HPDE6-E6E7 (cell line): ENCODE measurements at regions not wholly inside any gene's neighbourhood (a gene's known extent, or its start where the extent isn't known, plus 50 kb on each side); places are given as distances from the start of the nearest gene placed in this dataset.

ENCODE experiments used
- DNase-seq: peaks from one replicate; pipeline ENCODE4 v3.0.0; 2011; ENCODE audit warnings: missing footprints; ENCODE audit errors: extremely low spot score

DNA sequence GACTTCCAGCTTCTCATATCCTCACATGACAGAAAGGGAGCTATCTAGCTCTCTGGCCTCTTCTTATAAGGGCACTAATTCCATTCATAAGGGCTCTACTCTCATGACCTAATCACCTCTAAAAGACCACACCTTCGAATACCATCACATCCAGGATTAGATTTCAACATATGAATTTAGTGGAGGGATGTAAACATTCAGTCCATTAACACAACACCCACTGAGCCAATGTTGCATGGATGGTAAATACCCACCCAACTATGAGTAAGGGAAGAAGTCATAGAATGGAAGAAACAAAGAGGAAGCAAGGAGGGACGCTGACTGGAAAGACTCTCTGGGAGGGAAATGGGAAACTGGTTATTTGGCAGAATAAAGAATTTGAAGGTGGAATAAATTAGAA, 112.6 kb upstream of the CCDC112 start:
- no peak for DNase-seq

DNA sequence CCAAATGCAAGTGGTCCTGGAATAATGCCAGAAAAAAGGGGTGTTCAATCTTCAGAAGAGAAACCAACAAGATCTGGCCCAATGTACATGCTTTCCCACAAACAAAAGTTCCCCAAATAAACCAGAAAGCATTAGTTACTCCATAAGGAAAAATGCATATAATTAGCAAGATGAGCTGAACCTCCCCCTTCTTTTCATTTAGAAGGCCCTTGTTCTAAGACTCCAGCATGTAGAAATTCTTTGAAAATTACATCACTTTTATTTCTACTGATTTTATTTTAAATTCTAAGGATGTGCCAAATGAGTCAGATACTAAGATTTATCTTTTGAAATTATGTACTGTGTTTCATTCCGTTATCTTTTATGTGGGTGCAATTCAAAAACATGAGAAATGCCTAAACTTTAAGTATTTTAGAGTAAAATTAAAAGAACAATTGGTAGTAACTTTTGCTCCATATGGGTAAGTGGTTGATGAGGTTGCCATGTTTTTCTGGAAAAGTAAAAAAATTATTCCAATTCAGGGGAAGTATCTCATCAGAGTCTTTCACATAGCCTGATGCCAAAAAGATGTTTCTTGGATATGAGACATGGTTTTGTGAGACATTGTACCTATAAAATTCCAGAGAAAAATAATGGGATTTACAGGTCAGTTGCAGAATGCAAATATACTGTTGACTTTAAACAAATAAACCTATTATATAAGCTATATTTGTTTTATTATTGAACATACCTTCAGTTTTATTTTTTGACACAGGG, 106.5 kb upstream of the CCDC112 start:
- no peak for DNase-seq

DNA sequence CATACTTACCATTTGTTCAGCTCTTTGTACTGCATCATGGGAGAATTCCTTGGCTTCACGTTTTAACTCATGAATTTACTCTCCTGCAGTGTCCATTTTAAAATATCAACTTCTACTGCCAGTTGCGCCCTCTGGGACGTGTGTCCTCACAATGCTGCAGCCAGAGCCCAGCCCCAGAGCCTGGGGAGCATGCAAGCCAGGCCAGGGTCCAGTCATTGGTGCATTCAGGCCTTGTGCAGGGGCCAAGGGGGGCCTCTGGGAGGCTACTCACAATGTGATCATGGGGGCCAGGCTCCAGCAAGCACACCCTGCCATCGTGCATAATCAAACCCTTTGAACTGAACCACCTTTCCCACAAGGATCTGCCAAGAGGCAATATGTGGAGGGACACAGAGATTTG, 105.6 kb upstream of the CCDC112 start:
- no peak for DNase-seq

DNA sequence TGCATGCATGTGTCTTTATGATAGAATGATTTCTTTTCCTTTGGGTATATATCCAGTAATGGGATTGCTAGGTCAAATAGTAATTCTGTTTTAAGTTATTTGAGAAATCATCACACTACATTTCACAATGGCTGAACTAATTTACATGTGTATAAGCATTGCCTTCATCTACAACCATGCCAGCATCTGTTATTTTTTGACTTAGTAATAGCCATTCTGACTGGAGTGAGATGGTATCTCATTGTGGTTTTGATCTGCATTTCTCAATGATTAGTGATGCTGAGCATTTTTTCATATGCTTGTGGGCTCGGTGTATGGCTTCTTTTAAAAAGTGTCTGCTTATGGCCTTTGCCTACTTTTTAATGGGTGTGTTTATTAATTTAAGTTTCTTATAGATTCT, 102.3 kb upstream of the CCDC112 start:
- no peak for DNase-seq

DNA sequence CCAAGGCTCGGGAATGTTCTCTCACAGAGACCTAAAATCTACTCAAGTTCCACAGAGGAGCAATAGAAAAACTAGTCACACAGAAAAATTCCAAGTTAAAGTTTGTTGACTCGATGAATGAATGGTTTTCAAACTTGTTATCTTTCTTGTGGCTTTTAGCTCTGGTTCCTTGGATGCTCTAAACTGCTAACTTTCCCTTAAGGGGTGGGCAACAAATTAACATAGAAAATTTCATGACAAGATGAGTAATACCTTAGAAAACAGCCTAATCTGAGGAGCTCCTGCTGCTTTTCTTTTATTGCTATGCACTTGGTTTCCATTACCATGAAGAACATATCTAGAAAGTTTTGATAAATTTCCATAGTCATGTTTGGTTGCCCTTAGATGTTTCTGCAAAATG, 100.2 kb upstream of the CCDC112 start:
- no peak for DNase-seq

DNA sequence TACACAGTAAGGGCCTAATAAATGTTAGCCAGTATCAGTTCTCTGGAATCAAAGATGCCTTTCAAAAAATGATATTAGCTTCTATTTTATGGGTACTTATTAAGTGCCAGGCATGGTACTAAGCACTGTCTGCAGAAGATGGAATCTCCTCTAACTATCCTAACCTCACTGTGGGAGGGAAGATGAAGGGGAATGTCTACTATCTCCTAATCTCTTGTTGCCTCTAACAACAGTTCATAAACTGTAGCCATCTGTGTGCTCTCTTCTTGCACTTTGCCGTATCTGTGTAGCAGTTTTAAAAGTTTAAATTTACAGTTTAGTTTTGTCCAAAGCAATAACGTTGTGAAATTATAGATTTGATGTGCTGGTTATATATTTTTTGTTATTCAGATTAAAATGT, 99.6 kb upstream of the CCDC112 start:
- no peak for DNase-seq

DNA sequence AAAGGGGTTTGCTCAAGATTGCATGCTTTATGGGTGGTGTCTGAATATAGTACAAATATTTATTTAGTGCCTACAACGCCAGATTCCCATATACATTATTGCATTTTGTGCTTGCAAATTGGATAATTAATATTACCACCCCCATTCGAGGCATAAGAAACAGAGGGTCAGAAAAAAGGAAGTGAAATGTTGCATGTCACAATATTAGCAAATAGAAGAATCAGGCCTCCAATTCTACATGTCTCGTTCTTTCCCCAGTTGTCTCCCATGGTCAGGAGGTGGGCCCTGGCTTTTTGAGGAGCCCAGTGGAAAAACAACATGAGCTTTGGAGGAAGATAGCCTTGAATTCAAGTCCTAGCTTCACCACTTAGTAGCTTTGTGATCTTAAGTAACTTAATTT, 98.1 kb upstream of the CCDC112 start:
- no peak for DNase-seq

DNA sequence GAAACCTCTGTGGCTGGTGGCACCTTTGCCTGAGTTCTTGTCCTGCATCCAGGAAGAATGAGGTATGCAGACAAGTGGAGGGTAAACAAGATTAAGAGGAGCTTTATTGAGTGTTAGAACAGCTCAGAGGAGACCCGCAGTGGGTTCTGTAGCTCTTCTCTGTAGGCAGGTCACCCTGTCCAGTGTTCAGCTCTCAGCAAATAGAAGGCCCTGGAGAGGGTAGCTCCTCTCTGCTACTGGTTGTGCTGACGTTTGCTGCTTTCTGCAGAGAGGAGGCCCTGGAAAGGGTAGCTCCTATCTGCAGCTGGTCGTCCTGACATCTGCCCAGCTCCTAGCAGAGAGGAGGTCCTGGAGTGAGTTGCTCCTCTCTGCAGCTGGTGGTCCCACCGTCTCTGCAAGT, 96.8 kb upstream of the CCDC112 start:
- no peak for DNase-seq

DNA sequence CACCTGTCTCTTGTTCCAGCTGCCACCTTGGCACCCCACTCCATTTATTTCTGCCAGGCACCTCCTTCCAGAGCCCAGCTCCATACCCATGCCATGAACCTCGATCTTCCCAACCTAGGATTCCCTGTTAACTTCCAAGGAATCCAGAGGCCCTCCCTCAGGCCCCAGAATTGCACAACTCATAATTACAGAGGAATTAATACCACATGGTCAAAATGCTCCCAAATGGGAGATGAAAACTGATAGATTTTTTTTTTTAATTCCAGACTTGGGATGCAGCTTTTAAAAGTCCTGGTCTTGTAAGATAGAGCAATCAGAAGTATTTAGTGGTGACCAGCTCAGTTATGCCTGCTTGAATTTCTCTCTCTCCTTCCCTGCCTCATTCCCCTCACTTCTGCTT, 96.2 kb upstream of the CCDC112 start:
- no peak for DNase-seq

DNA sequence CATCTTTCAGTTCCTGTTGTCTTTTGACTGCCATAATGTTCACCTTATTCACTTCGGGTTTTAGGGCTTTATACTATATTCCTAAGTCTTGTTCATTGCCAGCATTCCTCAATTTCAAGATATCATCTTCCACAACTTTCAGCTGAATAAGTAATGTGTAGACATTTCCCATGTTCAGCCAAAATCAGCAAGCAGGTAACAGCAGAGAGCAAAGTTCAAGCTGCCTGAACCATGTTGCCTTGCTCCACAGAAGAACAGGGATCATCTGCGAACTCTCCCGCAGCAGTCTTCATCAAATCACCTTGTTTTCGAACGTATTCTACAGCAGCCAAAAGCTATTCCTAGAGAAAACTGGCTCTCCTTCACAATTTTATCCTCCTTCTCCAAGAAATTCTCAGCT, 95.3 kb upstream of the CCDC112 start:
- DNase-seq = no peak

DNA sequence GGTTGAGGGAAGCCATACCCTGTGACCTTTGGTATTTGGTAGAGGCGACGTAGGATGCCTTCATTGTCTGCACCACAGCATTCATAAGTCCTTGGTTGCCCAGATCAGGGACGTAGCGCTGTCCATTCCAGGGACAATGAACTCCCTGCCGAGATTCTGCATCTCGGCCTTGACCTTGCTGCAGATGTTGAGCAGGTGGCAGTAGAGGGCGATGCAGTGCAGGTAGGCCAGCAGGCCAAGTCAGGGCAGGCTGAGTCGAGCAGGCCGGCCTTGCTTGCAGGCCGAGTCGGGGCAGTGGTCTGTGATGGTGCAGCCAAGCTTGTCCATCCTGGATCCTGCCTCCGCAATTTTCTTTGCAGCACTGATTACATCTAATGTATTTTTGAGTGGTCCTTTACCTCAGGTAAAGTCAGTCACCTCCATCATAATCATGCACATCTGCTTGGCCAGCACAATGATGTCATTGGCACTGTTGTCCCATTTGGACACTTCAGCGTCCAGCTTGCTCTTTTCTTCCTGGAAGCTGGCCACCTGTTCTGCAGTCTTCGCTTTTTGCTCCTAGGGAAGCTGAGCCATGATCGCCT, 93.4 kb upstream of the CCDC112 start:
- DNase-seq = no peak

DNA sequence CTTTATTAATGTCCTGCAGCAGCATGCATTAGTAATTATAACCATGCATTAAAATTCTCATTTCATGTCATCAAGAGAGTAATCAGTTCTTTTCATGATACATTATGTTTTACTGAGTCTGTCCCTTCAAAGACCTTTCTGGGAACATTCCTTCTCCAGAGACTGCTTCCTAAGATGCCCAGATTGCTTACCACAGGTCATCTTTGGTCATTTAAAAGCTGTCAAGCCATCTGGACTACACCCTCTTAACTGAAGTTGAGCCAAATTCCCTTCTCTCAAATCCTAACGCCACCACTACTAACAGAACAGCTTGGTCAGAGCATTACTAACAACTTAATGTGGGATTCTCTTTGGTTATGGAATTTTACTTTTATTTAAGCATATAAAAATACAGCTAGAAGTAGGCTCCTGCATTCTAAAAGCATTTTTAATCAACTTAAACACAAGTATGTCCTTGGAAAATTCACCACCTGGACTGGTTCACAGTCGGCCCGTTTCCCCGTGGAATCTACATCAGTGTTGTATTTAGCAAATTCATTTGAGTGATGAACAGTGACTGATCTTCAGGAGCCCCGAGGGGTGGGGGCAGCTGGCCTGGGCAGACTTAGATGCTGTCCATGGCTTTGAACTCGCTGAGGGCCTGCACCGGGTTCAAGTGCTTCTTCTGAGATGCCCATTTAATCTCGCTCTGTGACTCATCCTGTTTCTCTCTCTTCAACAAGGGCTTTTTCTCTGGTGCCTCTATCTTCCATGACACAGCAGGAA, 92.8 kb upstream of the CCDC112 start:
- no peak for DNase-seq

DNA sequence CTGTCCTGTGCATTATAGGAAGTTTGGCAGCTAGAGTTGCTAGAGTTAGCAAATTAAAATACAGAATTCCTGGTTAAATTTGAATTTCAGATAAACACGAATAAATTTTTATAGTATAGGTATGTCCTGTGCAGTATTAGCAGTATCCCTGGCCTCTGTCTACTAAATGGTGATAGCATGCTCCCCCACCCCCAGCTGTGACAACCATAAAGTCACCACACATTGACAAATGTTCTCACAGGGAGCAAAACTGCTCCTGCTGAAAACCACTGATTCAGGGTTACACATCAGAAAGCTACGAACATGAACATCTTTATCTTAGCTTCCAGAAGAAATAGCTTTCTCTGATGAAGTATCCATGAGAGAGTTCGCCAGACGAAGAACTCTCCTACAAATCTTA, 91.8 kb upstream of the CCDC112 start:
- DNase-seq = no peak

DNA sequence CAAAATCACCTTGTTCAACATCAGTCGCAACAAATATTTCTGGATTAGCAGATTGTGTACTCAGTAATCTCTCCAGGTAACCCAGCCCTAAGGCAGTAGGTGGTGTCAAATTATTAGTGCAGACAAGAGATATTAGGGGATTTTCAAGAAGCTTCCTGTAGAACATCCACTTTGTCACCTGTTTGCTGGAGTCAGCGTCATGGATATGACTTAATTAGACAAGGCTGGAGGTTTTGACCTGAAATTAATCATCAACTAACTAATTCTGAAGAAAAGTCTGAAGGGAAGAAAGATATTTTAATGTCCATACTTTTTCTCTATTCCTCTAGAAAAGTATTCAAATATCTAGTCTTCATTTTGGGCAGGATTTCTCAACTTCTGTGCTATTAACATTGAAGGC, 91.4 kb upstream of the CCDC112 start:
- no peak for DNase-seq

DNA sequence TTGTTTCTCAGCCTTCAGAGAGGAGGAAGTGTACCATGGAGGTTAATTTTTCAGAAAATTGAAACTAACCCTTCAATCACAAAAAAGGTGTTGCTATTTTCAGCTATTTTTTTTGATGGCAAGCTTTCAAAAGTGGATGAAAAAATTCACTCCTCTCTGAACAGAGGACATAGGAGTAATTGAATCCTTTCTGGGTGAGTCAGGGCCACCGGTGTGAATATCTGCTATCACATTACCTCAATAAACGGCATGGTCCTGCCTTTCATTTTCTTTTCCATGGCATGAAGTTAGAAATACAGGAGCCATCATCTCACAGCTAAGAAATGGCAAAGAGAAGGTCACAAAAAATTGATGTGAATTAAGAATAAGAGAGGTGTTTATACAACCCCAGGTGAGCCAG, 90.2 kb upstream of the CCDC112 start:
- no peak for DNase-seq

DNA sequence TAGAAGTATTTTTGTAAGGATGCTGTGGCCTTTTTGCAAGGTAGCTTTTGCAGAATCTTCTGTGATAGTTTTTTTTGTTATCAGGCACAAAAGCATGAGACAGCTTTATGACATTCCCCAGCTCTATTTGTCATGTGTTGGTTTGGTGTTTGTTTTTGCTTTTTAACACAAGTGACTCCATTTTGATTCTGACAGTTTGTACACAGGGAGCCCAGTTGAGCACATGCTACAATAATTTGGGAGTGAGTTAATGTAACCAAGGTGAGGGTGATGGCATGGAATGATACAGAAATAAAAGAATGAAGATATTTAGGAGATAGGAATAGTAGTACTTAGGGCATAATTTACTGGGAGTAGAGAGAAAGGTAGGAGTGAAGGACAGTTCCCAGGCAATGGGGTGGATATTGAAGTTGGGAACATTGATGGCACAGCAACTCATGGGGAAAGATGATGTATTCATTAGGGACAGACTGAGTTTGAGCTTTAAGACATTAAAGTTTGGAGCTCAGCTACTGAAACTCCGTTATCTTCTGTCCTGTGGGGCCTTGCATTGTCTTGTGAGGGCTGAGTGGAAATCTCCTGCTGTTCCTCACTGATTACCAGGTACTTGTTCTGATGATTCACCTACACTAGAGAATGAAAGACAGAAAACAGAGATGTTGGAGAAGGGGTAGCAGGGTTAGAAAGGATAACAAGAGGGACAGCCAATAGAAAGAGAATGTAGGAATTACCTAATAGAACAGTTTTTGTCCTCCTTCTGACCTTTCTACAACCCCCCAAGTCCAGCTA, 88.3 kb upstream of the CCDC112 start:
- no peak for DNase-seq

DNA sequence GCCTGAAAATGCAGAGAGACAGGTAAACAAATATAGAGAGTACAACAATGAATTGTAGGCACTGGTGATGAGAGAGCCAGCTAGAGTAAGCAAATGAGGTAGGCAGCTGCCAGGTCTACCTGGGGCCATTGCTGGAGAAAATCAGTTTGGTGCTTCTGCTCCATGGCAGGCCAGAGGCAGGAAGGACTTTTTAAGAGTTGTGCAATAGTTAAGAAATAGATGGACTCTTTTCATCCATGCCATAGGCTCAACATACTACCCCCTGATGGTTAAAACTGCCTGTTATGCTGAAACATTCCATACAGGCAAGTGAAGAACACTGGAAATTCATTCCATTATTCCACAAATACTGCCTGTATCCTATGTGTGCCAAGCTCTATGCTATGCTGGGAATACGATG, 86.5 kb upstream of the CCDC112 start:
- DNase-seq = no peak

DNA sequence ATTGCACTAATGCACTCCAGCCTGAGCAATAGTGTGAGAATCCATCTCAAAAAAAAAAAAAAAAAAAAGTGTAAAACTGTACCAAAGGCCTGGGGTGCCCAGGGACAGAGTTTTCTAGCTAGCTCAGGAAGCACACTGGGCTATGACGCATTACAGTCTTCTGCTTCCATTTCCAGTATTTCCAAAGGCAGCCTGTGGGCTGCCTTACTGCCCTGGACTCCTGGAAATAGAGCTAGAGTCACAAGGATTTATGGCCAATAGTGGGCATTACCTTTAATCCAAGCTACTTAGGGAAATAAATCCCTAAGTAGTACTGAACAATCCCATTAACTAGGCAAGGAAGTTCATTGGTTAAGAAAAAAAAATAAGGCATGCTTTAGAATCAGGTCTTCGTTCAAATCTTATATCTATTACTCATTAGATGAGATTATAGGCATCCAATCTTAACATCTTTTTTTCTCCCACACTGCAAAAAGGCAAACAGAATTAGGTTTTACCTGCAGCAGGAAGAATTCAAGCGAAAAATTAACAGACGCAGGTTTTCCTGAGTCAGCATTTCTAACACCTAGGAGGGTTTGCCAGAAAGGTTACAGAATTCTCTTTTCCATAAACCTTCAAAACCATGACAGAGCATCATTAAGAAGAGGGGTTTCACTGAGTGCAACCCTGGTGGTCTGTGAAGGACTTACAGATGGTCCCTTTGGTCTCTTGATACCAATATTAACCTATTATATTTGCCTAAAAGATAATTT, 85.6 kb upstream of the CCDC112 start:
- no peak for DNase-seq

DNA sequence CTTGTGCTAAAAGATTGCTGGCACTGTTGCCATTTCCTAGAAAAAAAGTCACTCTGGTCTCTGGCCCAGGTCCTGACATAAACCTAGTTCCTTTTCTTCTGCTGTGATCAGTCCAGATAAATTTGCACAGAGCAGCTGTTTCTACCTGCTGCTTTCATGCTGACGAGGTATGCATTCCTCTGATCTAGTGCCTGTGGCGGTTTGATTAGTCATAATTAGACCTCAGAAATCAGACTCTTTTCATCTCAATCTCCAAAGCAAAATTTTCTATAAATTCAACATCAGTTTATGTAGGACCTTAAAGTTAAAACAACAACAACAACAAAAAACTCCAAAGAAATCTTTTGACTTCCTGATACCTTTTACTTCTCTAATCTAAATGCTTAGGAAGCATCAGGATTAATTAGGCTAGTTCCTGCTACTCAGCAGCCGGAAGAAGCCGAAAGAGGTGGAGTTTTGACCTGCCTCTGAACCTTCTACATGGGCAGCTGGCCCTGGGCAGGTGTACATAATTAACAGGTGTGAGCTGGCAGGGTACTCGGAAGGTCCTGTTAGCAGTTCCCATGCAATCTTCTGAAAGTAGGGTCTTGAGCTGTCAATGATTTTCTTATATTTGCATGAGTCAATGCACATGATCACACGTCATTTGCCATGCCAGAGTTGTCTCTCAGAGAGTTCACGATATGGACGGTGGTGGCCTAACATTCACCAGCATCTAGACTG, 83.3 kb upstream of the CCDC112 start:
- DNase-seq = peak; percentile 76

DNA sequence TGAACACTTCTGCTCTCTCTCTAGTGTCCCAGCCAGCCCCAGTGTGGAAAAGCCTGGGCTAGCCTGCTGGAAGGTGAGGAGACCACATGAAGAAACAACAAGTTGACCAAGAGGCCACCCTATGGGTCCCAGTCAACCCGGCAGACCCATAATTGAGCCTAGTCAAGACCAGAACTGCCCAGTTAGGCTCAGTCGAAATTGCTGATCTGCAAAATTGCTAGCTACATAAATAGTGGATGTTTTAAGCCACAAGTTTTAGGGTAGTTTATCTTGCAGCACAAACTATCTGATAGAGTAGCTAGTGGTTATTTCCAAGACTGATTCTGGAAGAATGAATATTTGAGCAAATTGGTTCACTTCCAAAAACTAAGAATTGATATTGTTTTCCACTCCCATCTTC, 82.3 kb upstream of the CCDC112 start:
- DNase-seq = no peak
